ENCODE measurements at regions not wholly inside any gene's neighbourhood (a gene's known extent, or its start where the extent isn't known, plus 50 kb on each side); places are given as distances from the start of the nearest gene placed in this dataset.
A peak's percentile ranks its signal among the peaks of the same experiment; 100 is the strongest.
"Not testable (repeated sequence)": the region's sequence is repeated elsewhere in the genome, so short reads cannot be mapped to it uniquely, and the experiment has no call there.

DNA sequence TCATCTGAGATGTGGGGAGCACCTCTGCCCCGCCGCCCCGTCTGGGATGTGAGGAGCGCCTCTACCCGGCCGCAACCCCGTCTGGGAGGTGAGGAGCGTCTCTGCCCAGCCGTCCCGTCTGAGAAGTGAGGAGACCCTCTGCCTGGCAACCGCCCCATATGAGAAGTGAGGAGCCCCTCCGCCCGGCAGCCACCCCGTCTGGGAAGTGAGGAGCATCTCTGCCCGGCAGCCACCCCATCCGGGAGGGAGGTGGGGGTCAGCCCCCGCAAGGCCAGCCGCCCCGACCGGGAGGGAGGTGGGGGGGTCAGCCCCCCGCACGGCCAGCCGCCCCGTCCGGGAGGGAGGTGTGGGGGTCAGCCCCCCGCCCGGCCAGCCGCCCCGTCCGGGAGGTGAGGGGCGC lies 89.9 kb downstream of the PHLDA1 start:
- not testable (repeated sequence) for DNase-seq

DNA sequence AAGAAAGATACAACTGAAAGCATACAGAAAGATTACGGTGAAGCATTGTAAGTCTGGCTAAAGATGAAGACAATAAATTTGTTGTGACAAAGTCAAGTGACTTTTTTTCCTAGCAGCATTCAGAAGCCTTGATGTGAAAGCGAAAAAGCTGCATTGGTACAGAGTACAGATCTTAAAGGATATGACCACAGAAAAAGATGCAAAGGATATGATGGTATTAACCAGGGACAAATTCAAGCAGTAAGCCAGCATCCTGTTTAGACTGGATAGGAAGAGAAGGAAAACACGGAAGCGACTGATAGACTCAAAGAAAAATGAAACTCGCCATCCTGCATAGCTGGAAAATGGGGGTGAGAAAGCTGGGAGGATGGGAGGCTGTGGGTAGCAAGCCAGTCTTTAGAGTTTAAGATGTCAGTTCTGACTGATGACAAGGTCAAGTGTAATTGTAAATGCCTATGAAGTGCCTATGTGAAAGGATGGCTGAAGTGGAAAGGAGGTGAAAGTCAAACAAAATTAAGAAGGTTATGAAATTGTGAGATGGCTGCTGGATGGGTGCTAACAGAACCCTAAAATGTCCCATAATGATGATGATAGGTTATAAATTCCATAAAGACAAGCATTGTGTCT lies 92.4 kb downstream of the PHLDA1 start:
- no peak for DNase-seq

DNA sequence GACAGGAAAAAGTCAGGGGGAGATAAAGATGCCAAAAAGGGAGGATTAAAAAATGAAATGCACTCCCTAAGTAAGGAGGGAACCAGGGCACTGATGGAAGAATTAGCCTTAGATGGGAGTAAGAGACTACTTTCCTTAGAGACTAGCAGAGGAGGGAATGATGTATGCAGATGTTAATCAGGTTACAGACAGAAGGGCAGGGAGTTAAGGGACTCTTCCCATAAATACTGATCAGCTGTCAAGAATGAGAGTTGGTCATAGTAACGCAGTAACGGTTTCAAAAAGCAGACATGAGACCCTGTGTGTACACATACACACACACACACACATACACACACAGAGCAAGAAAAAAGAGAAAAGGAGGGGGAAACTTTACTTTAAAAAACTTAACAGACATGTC lies 93.4 kb downstream of the PHLDA1 start:
- no peak for DNase-seq

DNA sequence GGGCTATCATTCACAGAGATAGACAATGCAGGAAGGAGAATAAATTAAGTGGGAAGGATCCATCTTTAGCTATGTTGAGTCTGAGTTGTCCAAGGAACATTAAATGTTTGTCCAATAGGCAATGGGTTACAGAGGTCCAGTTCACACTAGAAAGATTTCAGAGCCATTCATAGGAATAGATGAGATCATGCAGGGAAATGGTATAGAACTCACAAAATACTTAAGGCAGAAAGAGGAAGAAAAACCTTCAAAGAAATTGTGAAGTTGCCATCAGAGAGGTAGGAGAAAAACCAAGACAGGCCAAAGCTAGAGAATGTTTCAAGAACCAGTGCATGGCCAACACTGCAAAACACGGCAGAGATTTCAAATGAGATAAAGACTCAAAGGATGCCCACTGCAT lies 94.1 kb downstream of the PHLDA1 start:
- peak; percentile 69 for DNase-seq

DNA sequence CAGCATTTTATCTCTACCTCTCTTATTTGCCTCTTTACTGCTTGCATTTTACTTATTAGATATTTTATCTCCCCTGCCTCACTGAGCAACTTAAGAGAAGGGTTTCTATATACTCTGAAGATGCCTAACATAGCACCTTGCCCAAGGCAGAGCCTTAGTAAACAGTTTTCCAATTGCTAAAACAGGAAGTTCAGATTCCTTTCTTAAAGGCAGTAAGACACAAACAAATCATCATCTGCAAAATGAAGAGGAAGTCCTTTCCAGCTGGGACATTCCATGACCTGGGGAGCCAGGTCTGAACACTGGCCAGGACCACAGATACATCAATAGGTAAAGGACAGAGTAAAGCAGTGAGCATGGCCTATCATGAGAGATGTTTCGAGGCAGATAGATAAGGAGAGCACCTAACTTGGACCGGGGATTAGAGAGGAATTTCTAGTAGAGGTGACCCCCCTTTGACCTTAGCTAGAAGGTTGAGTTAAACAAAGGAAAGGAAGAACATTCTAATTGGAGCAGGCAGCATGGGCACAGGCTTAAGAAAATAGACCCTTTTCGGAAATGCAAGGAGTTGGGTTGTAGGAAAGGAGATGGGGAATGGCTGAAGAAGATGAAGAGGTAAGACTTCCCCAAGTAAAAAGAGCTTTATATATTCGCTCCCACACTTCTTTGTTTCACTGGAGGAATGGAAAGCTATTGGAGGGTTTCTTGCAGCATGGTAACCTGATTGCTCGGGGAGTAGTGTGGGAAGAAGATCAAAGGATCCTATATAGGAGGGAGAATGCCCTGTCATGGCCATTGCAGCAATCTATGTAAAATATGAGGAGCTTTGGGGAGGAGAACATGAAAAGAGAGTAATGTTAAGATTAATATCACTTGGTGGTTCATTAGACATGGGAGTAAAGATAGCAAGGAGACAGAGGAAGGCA lies 94.8 kb downstream of the PHLDA1 start:
- DNase-seq: no peak

DNA sequence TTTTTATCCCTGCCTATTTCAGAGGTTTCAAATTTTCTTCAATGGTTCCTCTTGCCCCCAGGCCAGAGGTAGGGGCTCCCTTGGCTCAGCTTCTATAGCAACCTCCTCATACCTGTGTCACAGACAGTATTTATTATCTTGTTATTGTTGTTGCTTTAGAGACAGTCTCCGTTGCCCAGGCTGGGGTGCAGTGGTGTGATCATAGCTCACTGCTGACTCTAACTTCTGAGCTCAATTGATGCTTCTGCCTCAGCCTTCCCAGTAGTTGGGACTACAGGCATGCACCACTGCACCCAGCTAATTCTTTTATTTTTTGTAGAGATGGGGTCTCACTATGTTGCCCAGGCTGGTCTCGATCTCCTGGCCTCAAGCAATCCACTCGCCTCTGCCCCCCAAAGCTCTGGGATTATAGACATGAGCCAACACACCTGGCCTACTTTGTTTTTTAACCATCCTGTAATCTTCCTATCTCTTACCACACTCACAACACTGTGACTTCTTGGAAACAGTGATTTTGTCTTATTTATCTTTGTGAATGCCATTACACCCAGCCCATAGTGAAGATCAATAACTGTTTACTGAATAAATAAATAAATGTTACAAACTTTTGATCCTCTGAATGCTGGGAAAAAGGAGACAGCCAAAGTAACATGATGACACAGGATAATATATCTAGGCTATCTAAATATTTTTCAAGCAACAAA lies 95.9 kb downstream of the PHLDA1 start:
- DNase-seq: no peak

DNA sequence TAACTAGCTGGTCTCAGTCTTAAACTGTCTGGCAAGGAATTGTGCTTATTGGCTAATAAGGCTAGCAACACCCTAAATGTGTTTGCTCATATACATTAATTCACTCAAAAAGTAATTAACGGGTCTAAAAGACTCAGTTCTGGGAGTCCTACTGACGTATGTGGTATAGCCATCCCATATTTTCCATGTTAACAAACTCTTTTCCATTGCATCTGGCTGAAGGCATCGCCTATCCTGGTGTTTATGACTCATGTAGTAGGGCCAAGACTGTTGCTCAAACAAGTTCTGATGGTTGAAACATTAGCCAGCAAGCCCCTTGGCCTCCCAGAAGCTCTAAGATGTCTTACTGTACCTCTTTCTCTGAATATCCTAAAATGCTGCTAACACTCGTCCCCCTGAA lies 98.5 kb downstream of the PHLDA1 start:
- DNase-seq: peak; percentile 47

DNA sequence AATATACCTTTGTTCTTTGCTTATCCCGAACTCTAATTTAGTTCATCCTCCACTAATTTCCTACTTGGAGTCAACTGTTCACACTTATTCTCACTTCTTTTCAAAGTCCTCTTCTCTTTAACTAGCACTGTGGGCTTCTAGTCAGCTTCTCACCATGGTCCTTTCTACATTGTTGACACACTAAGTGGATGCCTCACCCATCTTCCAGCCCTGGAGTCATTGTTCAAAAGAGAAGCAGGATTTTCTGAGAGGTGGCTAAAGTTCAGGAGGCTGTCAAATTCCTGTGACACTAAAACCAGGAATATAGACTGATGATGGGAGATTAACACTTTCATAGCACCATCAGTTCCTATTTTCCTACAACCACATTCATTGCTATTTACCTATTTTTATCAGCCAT lies 99.3 kb downstream of the PHLDA1 start:
- DNase-seq: no peak

DNA sequence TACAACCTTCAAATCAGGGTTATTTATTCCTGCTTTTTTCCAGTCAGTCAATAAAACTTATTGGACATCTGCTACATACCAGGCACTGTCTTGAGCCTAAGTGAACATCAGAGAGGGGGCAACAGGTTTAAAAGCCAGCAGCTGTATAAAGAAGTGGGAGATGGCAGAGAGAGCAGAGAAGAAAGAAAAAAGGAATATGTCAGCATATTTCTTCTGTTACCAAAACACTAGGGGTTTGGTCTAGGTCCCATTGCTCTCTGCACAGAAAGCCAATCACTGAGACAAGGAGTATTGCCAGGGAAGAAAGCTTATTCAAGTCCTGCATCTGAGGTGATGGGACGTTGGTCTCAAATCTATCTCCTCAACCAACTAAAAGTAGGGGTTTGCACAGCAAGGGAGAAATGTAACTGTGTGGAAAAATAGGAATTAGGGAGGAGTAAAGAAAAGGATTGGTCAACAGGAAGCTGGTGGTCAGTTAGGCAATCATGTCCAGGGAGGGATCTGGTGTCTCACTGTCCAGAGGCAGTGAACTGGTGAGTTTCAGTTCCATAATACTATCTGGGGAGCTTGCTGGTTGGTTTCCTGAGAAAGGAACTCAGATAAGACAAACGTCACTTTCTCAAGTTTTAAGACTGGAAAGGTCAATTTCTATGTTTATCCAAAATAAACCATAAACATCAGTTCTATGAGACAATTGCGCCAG lies 107.5 kb downstream of the PHLDA1 start:
- peak; percentile 99 for DNase-seq

DNA sequence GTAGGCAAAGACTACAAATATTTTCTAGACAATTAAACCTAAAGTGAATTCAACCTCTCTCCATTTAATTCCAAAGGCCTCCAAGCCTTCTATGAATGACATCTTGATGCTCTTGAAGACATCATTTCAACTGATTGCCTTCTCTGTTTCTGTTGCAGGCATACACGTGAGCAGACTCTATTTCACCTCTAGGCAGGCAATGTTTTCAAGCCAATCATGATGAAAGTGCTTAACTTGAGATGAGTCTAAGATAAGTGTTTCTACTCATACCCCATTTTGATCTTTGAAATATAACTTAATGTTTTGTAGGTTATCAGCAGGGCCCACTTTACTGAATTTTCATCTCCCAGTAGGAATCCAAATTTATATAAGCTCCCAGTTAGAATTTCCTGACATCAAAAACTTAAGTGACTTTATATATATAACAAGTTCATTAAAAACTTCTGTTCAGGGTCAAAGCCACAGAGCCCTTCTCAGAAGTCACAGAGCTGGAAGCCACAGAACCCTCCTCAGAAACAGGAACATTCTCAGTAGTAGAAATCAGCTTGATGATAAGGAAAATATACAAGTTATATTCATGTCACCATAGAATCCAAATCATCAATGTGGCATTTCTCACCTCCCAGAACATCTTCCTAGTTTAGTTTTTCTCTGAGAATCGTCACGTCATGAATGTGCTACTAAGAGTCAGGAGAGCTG lies 108.5 kb downstream of the PHLDA1 start:
- peak; percentile 65 for DNase-seq

DNA sequence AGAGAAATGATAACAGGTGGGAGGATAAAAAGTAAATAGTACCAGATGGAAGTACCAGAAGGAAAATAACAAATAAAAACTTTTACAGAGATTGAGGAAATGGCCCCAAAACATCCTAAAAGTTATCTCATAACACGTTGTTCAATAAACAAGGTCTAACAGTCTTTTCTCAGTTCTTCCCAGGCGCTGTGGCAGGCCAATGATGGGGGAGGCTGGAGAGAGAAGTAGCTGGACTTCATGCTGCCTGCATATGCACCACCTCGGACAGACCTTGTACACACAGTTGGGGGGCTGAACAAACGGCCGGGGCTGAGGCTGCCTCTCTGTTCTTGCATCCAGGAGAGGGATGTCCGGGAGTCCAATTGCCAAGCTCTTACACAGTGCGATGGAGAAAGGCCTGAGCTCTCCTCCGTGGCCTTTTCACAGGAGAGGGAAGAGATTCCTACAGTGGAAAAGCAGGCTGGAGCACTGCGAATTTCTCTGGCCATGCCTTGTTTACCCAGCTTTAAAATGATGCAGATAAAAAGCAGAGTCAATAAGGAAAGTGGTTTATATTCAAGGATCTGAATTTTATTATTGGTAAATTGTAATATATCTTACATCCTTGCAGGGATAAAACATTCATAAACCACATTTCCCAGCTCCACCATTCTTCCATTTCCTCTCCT lies 109.8 kb downstream of the PHLDA1 start:
- DNase-seq: no peak

DNA sequence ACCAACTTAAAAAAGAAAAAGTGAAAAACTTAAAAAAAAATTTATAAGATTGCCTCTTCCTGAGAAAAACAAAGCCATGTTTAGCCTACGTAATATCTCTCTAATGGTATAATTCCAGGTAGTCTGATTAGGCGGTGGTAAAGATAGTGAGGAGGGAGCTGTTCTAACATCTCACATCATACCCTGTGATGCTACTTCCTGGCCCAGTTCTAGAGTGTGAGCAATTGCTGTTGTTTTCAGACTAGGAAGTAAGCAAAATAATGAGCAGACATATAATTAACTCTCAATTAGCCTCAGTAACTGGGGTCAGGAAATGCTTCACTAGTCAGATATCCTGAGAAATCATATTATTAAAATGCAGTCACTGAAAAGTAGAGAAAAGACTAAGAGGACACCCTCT lies 113.9 kb downstream of the PHLDA1 start:
- no peak for DNase-seq

DNA sequence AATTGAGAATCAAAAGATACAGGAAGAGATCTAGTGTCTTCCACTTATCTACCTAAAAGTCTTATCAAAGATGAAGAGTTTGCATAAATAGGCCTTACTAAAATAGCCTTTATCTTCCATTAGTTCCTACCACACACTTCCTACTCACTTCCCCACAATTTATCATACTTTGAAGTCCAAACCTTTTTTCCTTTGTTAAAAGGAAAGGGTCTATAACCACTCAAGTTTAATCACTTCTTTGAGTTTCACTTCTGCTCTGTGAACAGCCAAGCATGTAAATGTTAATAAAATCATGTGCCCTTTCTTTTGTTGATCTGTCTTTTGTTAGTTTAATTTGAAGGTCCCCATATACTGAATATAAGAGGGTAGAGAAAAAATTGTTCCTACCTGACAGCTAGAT lies 114.5 kb downstream of the PHLDA1 start:
- DNase-seq: peak; percentile 91

DNA sequence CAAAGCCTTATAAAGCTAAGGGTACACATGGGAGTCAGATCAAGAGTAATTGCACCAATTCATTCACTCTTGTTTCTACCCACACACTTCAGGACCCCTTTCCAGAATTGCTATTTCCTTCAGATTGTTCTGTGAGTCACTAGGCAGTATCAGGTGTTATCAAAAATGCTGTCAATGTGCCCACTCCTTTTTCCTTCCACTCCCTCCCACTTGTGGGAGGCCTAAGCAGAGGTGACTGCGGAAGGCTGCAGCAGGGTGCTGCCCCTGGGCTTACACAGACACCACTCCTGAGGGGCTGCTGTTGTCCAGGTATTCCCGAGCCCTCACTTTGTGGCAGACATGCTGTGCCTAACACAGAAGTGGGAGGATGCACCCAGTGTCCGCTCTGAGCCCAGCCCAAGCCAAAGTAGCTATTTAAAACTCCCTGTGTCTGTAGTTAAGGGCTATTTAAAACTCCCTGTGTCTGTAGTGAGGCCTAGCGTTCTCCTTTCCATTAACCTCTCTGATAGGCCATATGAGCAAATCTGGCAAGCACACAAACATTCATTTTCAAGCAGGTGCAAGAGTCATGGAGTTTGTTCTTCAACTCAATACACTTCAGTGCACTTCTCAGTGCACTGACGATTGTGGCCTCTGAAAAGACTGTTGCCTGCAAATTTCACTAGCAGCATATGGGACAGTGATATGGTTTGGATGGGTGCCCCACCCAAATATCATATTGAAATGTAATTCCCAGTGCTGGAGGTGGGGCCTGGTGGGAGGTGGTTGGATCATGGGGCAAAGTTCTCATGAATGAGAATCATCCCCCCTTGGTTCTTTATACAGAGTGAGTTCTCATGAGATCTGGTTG lies 117.8 kb downstream of the PHLDA1 start:
- DNase-seq: no peak

DNA sequence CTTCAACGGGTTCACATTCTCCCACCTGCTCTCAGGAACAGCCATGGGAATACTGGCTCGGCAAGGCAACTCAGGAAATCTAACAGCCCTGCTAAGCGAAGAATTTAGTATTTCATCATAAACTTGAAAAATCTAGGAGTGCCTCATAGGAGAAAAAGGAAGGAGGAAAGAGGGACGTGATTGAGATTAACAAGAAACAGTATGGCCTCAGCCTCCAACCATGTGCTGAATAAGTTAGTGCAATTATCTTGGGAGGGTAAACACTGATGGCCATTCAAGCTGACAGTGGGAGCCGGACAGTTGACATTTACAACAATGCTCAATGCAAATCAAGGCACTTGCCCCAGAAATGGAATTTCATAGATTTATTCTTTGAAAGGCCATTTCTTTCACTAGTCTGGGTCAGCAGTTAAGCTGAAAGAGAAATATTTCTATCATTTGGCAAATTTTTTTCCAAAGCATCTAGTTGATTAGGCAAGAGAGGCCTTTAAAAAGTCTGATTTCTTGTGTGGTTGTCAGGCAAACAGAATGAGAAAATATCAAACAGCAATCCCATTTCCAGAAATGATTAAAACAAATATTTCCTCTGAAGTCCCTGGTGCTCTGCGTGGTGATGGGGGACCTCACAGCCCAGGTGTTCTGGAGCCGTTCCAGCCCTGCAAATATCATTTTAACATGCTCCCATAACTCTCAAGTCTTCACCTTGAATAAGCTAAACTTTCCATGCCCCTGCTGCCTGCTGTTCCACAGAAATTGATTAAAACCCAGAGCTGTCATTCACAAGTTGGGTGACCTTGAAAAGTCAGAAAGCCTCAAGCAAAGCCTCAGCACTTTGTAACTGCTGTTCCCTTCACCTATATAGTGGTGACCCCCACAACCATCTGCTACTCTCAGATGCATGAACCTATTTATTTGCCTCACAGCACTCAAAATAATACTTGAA lies 121.6 kb downstream of the PHLDA1 start:
- DNase-seq: no peak

DNA sequence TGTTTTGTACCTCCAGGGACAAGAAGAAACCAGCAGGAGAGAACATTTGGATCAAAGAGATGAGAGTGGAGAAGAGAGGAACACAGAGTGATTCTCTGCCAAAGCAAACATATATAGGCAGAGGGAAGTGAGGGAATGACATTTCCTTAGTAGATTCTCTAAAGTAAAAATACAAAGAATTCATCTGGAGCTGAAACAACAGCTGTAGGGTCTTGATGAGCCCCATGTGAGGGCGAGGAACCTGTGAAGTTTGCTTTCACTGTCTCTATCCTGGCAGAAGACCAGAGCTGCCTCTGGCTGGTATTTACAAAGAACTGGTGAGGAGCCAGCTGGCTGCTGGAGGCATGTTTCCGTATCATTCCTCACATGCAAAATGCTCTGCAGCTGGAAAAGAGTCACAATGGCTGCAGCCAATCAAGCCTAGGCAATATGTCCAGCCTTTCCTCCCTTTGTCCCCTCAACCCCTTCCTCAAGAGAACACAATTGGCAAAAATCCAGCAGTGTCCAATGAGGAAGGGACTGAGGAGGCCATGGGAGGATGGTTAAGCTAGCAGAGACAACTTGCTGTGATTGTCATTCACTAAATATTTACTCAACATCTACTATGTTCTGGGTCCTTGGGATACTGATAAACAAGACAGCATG lies 122.5 kb downstream of the PHLDA1 start:
- no peak for DNase-seq

DNA sequence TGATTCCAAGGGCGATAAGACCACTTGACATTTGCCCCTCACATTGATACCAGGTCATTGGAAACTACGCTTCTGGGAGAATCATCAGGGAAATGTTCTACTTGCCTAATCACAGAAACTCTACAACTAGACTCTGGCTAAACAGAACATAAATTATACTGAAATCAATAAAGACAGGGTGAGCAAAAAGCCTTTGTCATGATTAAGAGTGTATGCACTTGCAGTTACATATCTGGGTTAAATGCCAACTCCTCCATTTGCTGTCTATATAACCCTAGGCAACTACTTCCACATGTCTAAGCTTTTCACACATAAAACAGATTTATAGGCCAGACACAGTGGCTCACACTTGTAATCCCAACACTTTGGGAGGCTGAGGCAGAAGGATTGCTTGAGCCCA lies 125.7 kb downstream of the PHLDA1 start:
- no peak for DNase-seq

DNA sequence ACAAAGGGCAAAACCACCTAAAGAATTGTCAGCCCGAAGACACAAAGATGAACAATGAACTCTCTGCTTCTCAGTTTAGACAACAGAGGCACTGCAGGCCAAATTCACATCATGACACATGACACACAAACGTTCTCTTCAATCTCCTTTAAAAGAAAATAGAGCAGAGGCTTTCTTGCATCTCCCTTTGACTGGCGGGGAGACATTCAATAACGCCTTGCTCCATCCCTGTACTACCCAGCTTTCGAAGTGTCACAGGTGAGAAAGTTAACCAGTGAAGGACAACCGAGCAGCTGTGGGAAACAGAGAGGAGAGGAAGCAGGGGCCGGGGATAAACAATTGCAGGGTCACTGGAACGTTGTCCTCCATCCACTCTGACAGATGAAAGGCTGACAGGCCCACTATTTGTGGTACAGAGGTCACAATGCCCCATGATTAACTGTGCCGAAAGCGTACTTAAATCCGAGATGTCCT lies 130.8 kb downstream of the PHLDA1 start:
- DNase-seq: no peak

DNA sequence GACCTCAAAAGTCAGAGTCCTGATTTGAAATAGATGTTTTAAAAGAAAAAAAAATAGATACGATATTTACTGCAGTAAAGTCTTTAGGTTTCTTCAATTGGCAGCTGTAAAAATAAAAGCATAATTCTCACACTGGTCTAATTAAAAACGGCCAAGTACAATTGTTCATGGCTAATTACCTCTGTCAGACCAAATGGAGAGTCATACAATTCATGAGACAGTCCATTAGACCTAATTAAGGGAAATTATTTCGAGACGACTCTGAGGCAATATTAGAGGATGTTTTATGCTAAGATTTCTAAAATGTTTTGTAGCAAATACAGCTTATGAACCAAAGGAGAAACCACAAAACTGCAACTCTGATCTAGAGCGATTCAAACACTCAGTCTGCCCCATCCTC lies 131.3 kb downstream of the PHLDA1 start:
- no peak for DNase-seq
